ENCODE measurements at regions not wholly inside any gene's neighbourhood (a gene's known extent, or its start where the extent isn't known, plus 50 kb on each side); places are given as distances from the start of the nearest gene placed in this dataset.

DNA sequence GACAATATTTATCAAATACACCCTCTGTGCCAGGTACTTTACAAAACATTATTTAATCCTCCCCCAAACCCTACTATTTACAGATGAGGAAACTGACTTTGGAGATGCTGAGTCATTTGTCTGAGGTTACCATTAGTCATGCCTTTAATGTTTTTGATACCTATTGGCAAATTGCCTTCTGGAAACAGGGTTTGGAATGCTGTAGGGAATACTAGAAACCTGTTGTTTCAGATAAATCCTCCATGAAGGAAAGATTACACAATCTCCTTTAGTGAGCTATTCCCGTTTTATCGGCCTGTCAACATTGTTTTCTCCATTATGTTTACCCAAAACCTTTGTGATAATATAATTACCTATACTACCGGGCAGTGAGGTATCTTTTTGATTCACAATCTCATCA is 93.6 kb upstream of the ADGRF1 start:
- H3K27me3 ChIP-seq (ENCODE audit: control insufficient read depth, insufficient read depth) = no peaks in the 10 kb centered on the region
- WGBS = 73% methylated on average over 3 of the region's 3 CpGs
- intact Hi-C loops (cut with DNase I) = no loop called here
- H3K9me3 ChIP-seq (ENCODE audit: control insufficient read depth, low read length) = no peaks in the 10 kb centered on the region
- no peak overlapping the region for H3K27ac ChIP-seq (ENCODE audit: low read length)
- no peak overlapping the region for H3K4me3 ChIP-seq (ENCODE audit: low read length)
- ATAC-seq (peak in 1 of 2 donors; percentile 73), DNase-seq (no peak)
- no peaks in the 10 kb centered on the region for H3K4me1 ChIP-seq (ENCODE audit: control insufficient read depth, insufficient read depth, low read length)

DNA sequence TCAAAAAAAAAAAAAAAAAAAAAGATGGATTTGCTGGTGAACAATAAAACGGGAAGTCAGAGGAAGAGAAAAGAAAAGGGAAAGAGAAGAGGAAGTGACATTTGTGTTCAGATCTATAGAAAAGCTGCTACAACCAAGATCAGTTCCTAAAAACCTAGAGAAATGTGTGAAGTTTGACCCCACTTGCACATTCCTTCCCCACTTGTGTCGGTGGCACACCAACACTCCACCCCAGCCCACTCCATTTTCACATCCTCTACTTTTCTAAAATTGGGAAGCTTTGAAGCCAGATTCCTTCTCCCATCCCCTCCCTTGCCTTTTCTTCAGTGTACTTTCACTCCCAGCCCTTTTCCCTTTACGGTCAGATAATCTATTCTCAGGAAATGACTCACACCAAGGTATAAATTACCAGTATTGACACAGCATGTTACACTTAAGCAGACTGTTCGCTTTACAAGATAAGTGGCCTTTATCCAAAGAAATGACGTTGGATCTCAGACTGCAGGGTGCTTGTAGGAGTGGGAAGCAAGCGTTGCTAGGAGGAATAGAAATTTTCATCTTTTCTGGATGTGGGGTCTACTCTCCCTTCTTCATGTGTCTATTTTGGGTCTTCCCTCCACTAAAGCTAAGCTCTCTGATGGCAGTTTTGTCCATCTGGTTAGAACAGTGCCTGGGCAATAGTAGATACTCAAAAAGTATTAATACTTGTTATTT is 92.5 kb upstream of the ADGRF1 start:
- ATAC-seq (peak; percentile 25 to 86), DNase-seq (no peak)
- 31% methylated on average over 6 of the region's 6 CpGs for WGBS
- Histone ChIP-seq H3K4me1 (ENCODE audit: control insufficient read depth, insufficient read depth, low read length) (no peaks in the 10 kb centered on the region), H3K27me3 (ENCODE audit: control insufficient read depth, insufficient read depth) (no peaks in the 10 kb centered on the region), H3K9me3 (ENCODE audit: control insufficient read depth, low read length) (no peaks in the 10 kb centered on the region), H3K27ac (ENCODE audit: low read length) (no peak overlapping the region), H3K4me3 (ENCODE audit: low read length) (no peak overlapping the region)
- intact Hi-C loops (cut with DNase I) = no loop called here

DNA sequence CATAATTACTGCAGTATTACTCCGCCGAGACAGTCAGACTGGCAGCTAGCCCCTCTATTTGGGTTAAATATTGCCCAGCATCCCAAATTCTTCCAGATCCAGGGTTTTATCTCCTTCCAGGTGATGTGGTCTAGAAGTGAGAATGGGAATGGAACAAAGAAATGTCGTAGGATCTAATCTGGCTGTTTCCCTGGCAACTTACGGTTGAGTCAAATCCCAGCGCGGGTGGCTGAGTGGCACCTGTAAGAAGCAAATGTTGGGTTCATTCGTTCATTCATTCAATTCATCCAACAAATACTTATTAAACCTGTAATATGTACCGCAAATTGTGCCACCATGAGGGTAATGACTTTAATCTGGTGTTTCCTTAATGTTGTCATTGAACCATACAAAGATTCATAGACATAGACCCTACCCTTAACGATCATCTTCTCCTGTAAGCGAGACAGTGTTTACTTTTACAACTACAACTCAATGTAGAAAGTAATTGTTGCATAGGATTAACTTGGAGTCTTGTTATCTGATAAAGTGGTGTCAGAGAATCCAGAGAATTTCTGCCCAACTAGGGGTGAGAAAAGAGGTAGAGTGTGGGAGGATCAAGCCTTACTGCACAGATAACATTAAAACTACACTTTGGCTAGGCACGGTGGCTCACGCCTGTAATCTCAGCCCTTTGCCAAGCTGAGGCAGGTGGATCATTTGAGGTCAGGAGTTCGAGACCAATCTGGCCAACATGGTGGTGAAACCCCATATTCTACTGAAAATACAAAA is 91.3 kb upstream of the ADGRF1 start:
- no peaks in the 10 kb centered on the region for H3K27me3 ChIP-seq (ENCODE audit: control insufficient read depth, insufficient read depth)
- no peaks in the 10 kb centered on the region for H3K9me3 ChIP-seq (ENCODE audit: control insufficient read depth, low read length)
- H3K4me3 ChIP-seq (ENCODE audit: low read length) = no peak overlapping the region
- ATAC-seq = no peak
- H3K4me1 ChIP-seq (ENCODE audit: control insufficient read depth, insufficient read depth, low read length) = no peaks in the 10 kb centered on the region
- H3K27ac ChIP-seq (ENCODE audit: low read length) = no peak overlapping the region
- no peak for DNase-seq
- WGBS = 92% methylated on average over 13 of the region's 13 CpGs
- intact Hi-C loops (cut with DNase I) = no loop called here

DNA sequence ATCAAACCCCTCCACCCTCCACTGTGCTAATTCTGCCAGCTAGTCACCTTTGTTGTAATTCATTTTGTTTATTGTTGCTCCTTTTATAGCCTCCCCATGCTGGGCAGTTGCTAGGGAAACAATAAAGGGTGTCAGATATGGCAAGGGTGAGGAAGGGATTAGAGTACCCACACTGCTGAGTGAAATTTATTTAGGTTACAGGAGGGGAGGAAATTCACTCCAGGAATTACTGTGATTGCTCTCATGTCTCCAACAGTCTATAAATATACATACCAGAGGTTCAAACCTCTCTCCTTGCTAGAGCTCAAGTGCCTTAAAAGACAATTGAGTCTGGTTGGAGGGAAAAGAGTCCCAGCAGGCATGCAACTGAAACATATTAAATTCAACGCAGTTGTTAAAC is 90.6 kb upstream of the ADGRF1 start:
- WGBS = 68% methylated on average over 1 of the region's 1 CpG
- peak in 1 of 2 donors; percentile 71 for ATAC-seq
- H3K4me1 ChIP-seq (ENCODE audit: control insufficient read depth, insufficient read depth, low read length) = no peaks in the 10 kb centered on the region
- no peak overlapping the region for H3K4me3 ChIP-seq (ENCODE audit: low read length)
- no peaks in the 10 kb centered on the region for H3K27me3 ChIP-seq (ENCODE audit: control insufficient read depth, insufficient read depth)
- DNase-seq = no peak
- intact Hi-C loops (cut with DNase I) = no loop called here
- H3K27ac ChIP-seq (ENCODE audit: low read length) = no peak overlapping the region
- H3K9me3 ChIP-seq (ENCODE audit: control insufficient read depth, low read length) = no peaks in the 10 kb centered on the region

DNA sequence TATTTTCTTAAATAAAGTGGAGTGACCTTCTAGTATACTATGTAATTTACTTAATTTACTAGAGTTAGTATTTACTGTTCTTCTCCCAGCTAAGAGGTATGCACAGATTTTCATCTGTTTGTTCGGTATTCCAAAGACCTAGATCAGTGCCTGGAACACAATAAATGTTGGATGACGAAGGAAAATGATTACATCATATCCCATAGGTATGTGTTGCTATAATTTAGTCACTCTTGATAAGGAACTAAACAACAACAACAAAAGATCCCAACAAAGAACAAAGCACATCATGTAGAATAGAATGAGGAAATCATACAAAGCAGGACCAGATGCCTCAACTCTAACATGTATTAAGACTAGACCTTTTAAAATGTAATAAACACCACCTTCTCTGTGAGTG is 89.6 kb upstream of the ADGRF1 start:
- no peak overlapping the region for H3K27ac ChIP-seq (ENCODE audit: low read length)
- no peaks in the 10 kb centered on the region for H3K9me3 ChIP-seq (ENCODE audit: control insufficient read depth, low read length)
- intact Hi-C loops (cut with DNase I) = no loop called here
- no peaks in the 10 kb centered on the region for H3K4me1 ChIP-seq (ENCODE audit: control insufficient read depth, insufficient read depth, low read length)
- 88% methylated on average over 2 of the region's 2 CpGs for WGBS
- H3K4me3 ChIP-seq (ENCODE audit: low read length) = no peak overlapping the region
- DNase-seq (no peak), ATAC-seq (no peak)
- H3K27me3 ChIP-seq (ENCODE audit: control insufficient read depth, insufficient read depth) = no peaks in the 10 kb centered on the region

DNA sequence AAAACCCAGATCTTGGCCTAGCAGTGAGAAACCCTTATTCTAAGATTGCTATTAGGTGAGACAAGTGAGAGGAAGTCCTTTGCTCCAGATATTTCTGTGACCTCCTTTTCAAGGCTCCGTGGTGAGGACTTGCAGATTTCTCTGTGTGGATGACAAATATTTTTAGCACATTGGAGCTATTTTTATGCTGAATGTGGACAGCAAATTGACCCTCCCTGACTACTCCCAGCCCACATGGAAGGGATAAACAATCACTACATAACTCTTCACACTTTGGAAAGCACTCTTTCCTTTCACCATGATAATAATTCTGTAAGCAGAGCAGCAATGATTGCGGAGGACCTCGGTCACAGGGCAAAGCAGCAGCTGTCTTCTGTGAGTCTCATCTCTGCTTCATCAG is 88.0 kb upstream of the ADGRF1 start:
- intact Hi-C loops (cut with DNase I) = no loop called here
- DNase-seq (no peak), ATAC-seq (peak; percentile 40 to 56)
- no peak overlapping the region for H3K4me3 ChIP-seq (ENCODE audit: low read length)
- H3K4me1 ChIP-seq (ENCODE audit: control insufficient read depth, insufficient read depth, low read length) = no peaks in the 10 kb centered on the region
- no peaks in the 10 kb centered on the region for H3K9me3 ChIP-seq (ENCODE audit: control insufficient read depth, low read length)
- WGBS = 33% methylated on average over 3 of the region's 3 CpGs
- H3K27ac ChIP-seq (ENCODE audit: low read length) = peak overlapping the region; percentile 49
- H3K27me3 ChIP-seq (ENCODE audit: control insufficient read depth, insufficient read depth) = no peaks in the 10 kb centered on the region

DNA sequence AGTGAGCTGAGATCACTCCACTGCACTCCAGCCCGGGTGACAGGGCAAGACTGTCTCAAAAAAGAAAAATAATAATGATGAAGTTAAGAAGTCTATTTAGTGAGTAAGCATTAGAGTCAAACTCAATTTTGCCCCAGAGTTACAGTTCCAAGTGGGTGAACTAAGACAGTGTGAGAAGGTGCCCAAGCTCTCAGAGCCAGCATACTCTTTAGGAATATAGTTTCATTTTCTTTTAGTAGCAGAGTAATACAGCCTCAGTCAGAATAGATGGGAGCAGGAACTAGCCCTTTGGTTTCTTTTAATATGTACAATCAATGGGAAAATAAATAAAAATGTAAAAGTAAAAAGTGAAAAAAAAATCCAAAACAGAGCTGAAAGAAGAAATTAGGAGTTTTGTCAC is 87.0 kb upstream of the ADGRF1 start:
- DNase-seq (no peak), ATAC-seq (no peak)
- Histone ChIP-seq H3K9me3 (ENCODE audit: control insufficient read depth, low read length) (no peaks in the 10 kb centered on the region), H3K4me1 (ENCODE audit: control insufficient read depth, insufficient read depth, low read length) (no peaks in the 10 kb centered on the region), H3K27me3 (ENCODE audit: control insufficient read depth, insufficient read depth) (no peaks in the 10 kb centered on the region), H3K4me3 (ENCODE audit: low read length) (no peak overlapping the region), H3K27ac (ENCODE audit: low read length) (no peak overlapping the region)
- 88% methylated on average over 1 of the region's 1 CpG for WGBS
- intact Hi-C loops (cut with DNase I) = no loop called here

DNA sequence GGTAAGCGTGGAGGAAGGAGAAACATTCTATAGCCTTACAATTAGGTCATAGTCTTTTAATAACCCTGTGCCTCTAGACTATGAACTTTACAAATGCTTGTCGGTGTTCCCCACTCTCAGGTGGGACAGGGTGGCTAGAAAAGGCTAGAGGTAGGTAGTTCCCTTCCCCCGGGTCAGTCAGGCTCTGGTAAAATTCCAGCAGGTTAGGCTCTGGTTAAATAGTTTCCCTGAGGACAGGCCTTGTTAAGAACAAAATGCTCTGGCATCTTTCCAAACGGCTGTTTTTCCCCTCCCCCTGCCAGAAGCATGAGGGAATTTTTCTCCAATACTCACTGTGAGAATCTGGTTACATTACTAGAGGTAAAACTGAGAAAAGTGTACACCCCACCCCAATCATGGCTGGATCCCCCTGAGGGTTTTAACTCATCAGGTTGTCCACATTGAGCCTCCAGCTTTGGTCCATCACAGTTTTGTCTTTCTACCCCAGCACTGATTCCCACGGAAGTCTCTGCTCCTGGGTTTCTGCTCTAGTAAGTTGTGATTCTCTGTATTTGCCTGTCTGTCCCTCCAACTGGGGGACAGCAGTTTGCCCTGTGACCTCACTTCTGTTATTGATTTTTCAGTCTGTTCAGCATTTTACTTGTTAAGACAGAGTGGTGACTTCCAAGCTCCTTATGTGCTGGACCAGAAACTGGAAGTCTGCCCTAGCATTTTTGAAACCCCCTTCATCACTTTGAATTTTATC is 84.7 kb upstream of the ADGRF1 start:
- Histone ChIP-seq H3K27ac (ENCODE audit: low read length) (peak overlapping the region; percentile 67), H3K4me3 (ENCODE audit: low read length) (no peak overlapping the region), H3K4me1 (ENCODE audit: control insufficient read depth, insufficient read depth, low read length) (no peaks in the 10 kb centered on the region), H3K27me3 (ENCODE audit: control insufficient read depth, insufficient read depth) (no peaks in the 10 kb centered on the region), H3K9me3 (ENCODE audit: control insufficient read depth, low read length) (no peaks in the 10 kb centered on the region)
- intact Hi-C loops (cut with DNase I) = no loop called here
- DNase-seq (no peak), ATAC-seq (peak; percentile 26 to 61)
- 34% methylated on average over 5 of the region's 5 CpGs for WGBS

DNA sequence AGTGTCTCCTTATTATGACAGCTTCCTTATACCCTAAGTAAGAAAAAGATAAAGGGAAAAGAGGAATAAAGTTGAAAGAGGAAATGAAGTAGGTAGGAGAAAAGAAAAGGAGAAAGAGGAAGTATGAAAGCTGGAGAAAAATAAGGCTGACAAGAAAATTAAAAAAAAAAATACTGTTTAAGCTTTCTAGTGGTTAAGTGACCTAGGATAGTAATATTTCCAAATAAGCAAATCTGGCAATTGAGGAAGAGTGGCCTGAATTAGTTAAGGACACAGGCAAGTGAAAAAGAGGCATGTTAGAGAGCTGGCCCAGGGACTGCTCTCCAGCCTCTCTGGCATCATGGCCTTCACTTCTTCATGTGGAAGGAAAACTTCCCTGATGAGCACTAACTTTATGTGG is 76.5 kb upstream of the ADGRF1 start:
- H3K27me3 ChIP-seq (ENCODE audit: control insufficient read depth, insufficient read depth) = no peaks in the 10 kb centered on the region
- intact Hi-C loops (cut with DNase I) = no loop called here
- H3K4me1 ChIP-seq (ENCODE audit: control insufficient read depth, insufficient read depth, low read length) = no peaks in the 10 kb centered on the region
- no peak overlapping the region for H3K4me3 ChIP-seq (ENCODE audit: low read length)
- ATAC-seq = no peak
- H3K27ac ChIP-seq (ENCODE audit: low read length) = no peak overlapping the region
- no peaks in the 10 kb centered on the region for H3K9me3 ChIP-seq (ENCODE audit: control insufficient read depth, low read length)
- DNase-seq = no peak

DNA sequence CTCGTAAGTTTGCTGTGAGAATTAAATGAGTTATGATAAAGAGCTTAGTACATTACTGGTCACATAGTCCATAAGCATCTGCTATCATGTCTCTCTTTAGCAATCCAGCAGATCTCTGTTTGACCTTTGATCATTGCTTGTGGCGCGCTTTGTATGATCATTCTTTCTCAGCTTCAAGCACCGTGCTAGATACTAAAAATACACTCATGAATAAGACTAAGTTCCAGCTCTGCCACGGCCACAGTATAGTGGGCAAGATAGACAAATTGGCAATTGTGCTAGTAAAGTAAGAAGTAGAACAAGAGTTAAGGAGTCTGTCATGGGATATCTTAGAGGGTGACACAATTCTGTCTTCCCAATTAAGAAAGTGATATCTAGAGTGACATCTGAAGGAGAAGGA is 75.2 kb upstream of the ADGRF1 start:
- no peaks in the 10 kb centered on the region for H3K9me3 ChIP-seq (ENCODE audit: control insufficient read depth, low read length)
- intact Hi-C loops (cut with DNase I) = no loop called here
- WGBS = 69% methylated on average over 5 of the region's 5 CpGs
- H3K4me3 ChIP-seq (ENCODE audit: low read length) = no peak overlapping the region
- no peaks in the 10 kb centered on the region for H3K4me1 ChIP-seq (ENCODE audit: control insufficient read depth, insufficient read depth, low read length)
- no peaks in the 10 kb centered on the region for H3K27me3 ChIP-seq (ENCODE audit: control insufficient read depth, insufficient read depth)
- no peak overlapping the region for H3K27ac ChIP-seq (ENCODE audit: low read length)
- no peak for ATAC-seq
- no peak for DNase-seq

DNA sequence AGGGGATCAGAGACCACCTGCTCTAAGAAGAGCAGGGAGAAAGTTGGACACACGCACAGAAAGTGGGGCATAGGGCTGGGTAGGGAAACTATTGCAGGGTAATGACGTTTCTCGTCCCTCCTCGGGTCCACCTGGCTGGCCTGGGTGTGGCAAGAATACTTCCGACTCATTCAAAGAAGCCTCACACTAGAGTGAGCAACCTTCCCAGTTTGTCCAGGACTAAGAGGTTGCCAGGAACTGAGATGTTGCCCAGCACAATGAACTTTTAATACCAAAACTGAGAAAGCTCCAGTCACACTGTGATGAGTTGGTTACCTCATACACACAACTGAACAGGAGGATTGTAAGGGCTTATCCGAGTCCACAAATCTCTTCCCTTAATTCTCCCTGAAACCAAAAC is 74.5 kb upstream of the ADGRF1 start:
- Histone ChIP-seq H3K4me1 (ENCODE audit: control insufficient read depth, insufficient read depth, low read length) (no peaks in the 10 kb centered on the region), H3K27me3 (ENCODE audit: control insufficient read depth, insufficient read depth) (no peaks in the 10 kb centered on the region), H3K9me3 (ENCODE audit: control insufficient read depth, low read length) (no peaks in the 10 kb centered on the region), H3K27ac (ENCODE audit: low read length) (no peak overlapping the region), H3K4me3 (ENCODE audit: low read length) (no peak overlapping the region)
- DNase-seq (no peak), ATAC-seq (no peak)
- intact Hi-C loops (cut with DNase I) = no loop called here
- 92% methylated on average over 6 of the region's 6 CpGs for WGBS
